HG02623 (cell line): ENCODE measurements at regions not wholly inside any gene's neighbourhood (a gene's known extent, or its start where the extent isn't known, plus 50 kb on each side); places are given as distances from the start of the nearest gene placed in this dataset.
"Not testable (repeated sequence)": the region's sequence is repeated elsewhere in the genome, so short reads cannot be mapped to it uniquely, and the experiment has no call there.

Experiments used
- ATAC-seq: cut with Tn5 transposase; IDR thresholded peaks from one replicate; pipeline ENCODE4 v1.9.1; 2021; ENCODE audit warnings: moderate library complexity; ENCODE audit not compliant: unreplicated experiment

- ATAC-seq: no peak
Observed at GRCh38 chr3:182388506-182388905, 404.8 kb upstream of the ATP11B start.

GRCh38 chr3:182389071-182389815 lies 404.1 kb upstream of the ATP11B start:
- ATAC-seq: no peak

- ATAC-seq: no peak
Observed at GRCh38 chr3:182390421-182390820, 402.9 kb upstream of the ATP11B start.

DNA sequence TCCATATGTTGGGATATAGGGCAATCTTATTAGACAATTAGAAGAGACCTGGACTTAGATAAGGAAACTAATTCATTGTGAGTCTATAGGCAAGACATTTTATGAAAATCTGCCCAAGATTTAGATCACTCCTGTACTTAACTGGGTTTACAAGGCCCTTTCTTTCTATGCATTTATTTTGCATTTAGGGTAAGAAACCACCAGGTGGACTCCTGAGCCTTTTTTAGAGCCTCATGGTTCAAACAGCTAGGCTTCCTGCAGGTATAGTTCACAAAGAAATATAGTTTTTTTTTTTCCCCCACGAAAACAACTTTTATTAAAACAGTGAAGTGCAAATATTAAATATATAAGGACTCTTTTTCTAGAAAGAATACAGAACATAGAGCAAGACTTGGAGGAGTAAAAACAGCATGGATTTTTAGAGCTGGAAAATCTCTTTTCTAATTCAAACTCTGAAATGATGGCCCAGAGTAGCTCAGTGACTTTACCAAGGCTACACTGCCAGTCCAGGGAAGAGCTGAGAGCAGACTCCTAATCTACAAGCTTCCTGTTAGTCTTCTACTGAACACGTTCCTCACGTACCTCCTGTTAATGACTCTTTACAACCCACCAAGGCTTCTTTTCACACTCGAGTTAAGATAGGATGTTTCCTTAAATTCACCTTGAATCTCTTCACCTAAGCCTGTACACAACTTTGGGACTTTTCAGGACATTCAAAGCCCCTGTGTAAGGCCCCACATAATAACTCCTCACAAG lies 400.9 kb upstream of the ATP11B start:
- ATAC-seq: peak; percentile 57

GRCh38 chr3:182393151-182393550 lies 400.2 kb upstream of the ATP11B start:
- no peak for ATAC-seq

- ATAC-seq: no peak
Observed at GRCh38 chr3:182393830-182394367, 399.4 kb upstream of the ATP11B start.

- no peak for ATAC-seq
Observed at GRCh38 chr3:182397164-182397563, 396.1 kb upstream of the ATP11B start.

GRCh38 chr3:182399978-182400737 lies 393.1 kb upstream of the ATP11B start:
- no peak for ATAC-seq

- no peak for ATAC-seq
Observed at GRCh38 chr3:182400838-182401237, 392.5 kb upstream of the ATP11B start.

DNA sequence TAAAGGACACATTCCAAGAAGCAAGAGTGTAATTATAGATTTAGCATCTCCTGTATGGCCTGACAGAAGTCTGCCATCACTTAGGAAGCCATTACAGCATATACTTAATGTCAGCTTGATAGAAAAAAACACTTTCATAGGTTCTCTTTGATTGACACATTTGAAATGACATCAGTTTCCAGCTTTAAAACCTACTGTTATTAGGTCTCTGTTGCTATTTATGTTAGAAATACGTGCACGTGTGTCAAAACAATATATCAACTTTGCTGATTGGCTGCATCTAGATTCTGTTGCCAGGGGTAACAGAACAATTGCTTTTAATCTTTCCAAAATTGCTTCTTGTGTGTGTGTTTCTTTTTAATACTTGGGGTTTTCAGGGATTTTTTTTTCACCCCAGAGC lies 389.3 kb upstream of the ATP11B start:
- ATAC-seq: no peak

DNA sequence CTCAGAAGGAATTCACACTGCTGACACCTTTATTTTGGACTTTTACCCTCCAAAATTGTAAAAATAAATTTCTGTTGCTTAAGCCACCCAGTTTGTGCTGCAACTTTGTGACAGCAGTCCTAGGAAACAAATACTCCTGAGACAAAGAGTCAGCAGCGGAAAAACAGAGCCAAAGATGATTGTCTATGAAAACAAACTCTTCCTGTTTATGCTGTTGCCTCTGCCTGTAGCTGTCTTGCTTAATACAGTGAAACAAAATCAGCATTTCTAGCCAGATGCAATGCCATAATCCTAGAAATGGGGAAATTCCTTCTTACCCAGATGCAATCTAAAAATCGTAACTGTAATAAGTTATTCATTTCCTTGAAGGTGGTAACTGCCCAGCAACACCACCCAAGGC lies 387.5 kb upstream of the ATP11B start:
- no peak for ATAC-seq

- no peak for ATAC-seq
Observed at GRCh38 chr3:182406786-182407185, 386.5 kb upstream of the ATP11B start.

GRCh38 chr3:182410051-182410450 lies 383.3 kb upstream of the ATP11B start:
- ATAC-seq: no peak

GRCh38 chr3:182412066-182412465 lies 381.2 kb upstream of the ATP11B start:
- ATAC-seq: no peak

DNA sequence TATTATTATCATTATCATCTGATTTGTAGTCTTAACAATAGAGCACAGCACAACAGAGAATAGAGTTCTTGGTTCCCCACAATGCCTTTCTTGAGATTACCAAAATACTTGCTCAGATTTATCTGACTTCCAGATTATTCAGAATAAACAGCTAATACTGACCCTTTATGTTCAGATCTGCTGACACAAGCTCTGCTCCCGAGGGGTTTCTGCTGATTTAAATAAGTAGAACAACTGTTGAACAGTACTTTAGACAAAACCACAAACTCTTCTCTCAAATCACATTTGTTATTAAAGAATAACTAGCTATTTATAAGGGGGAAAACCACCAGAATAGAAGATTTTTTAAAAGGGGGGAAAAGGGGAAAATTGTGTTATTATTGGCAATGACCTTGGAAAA lies 380.2 kb upstream of the ATP11B start:
- ATAC-seq: no peak

DNA sequence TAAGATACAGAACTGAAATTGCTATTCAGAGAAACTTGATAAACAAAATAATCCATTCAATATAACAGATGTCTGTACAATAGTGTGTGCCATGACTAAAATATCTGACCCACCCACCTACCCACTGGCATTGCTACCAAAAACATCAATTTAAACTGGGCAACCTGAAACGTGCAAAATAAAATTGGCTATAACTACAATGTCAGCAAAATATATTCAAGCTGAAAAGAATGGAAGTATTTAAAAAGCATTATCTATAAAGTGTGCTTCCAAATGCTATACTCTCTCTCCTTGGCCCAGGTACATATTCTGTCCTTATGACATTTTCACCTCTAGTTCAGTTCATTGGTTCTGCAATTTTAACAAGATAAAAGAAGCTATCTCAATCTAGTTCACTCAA lies 379.6 kb upstream of the ATP11B start:
- no peak for ATAC-seq

- ATAC-seq: no peak
Observed at GRCh38 chr3:182414586-182414985, 378.7 kb upstream of the ATP11B start.

DNA sequence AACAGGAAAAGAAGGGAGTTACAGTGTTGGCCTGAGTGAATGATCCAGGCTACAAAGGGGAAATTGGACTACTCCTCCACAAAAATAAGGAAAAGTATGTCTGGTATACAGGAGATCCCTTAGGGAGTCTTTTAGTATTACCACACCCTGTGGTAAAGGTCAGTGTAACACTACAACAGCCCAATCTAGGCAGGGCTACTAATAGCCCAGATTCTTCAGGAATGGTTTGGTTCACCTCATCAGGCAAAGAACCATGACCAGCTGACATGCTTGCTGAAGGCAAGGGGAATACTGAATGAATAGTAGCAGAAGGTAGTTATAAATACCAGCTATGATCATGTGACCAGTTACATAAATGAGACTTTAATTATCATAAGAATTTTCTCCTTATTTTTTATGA lies 372.6 kb upstream of the ATP11B start:
- no peak for ATAC-seq

GRCh38 chr3:182424006-182424405 lies 369.3 kb upstream of the ATP11B start:
- ATAC-seq: no peak

DNA sequence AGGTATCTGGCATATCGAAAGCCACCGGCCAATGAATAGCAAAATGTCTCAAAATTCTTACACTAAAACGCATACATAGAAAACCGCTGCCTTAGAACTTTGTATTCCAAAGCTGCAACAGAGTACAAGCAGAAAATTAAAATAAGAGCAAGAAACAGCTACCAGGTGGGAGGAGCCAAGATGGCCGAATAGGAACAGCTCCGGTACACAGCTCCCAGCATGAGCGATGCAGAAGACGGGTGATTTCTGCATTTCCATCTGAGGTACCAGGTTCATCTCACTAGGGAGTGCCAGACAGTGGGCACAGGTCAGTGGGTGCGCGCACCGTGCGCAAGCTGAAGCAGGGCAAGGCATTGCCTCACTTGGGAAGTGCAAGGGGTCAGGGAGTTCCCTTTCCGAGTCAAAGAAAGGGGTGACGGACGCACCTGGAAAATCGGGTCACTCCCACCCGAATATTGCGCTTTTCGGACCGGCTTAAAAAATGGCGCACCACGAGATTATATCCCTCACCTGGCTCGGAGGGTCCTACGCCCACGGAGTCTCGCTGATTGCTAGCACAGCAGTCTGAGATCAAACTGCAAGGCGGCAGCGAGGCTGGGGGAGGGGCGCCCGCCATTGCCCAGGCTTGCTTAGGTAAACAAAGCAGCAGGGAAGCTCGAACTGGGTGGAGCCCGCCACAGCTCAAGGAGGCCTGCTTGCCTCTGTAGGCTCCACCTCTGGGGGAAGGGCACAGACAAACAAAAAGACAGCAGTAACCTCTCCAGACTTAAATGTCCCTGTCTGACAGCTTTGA lies 367.2 kb upstream of the ATP11B start:
- ATAC-seq: not testable (repeated sequence)

DNA sequence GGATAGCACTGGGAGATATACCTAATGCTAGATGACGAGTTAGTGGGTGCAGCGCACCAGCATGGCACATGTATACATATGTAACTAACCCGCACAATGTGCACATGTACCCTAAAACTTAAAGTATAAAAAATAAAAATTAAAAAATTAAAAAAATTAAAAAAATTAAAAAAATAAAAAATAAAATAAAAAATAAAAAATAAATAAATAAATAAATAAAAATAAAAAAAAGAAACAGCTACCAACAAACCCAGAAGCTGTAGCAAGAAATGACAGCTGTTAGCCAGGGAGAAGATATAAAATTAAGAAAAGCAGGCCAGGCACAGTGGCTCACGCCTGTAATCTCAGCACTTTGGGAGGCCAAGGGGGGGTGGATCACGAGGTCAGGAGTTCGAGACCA lies 361.3 kb upstream of the ATP11B start:
- ATAC-seq: not testable (repeated sequence)
